Right renal pelvis (tissue), 4 donors: ENCODE measurements at regions not wholly inside any gene's neighbourhood (a gene's known extent, or its start where the extent isn't known, plus 50 kb on each side); places are given as distances from the start of the nearest gene placed in this dataset.

ENCODE experiments used
- DNase-seq, 4 donors: peaks; one replicate each; pipeline ENCODE4 v3.0.0-alpha.2; 2013; ENCODE audit warnings: low read depth in 4 of 4, low spot score in 3 of 4, missing footprints in 1 of 4

DNA sequence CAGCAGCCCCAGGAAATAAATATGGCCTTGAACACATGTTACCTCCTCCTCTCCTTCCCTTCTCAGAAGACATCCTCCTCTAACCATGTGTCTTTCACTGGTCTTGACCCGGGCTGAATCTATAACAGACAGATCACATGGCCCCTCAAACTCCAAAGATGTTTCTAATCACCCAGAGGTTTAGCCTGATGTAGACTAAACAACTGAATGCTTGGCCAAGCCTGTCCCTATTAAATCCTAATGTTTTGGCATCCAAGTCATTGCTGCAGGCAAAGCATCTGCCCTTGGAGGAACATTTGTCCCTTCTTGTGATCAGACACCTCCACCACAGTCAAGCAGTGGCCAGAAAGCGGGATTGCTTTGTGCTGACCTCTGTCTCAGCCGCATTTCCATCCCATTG is 65.5 kb downstream of the ANKRD60 start:
- DNase-seq, result no peak

DNA sequence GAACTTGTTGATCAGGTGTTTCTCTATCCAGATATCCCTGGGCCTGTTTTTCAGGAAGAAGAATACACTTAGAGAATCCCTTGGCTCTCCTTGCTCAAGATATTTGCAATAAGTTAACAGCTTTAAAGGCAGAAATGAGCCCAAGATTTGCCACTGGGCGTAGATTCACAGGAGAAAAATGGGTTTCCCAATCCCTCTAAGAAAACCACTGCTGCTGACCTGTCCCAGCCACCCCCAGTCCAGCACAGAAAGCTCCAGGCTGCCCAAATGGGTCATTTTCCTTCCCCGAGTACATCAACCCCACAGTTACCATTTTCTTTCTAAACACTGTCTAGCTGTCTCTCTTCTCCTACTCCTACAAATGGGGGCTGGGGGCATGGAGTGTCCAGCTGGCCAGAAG is 67.3 kb downstream of the ANKRD60 start:
- no peak for DNase-seq

GRCh38 chr20:58160451-58161061 is 67.9 kb downstream of the ANKRD60 start:
- DNase-seq, result no peak

GRCh38 chr20:58155148-58155925 is 73.1 kb downstream of the ANKRD60 start:
- no peak for DNase-seq

DNA sequence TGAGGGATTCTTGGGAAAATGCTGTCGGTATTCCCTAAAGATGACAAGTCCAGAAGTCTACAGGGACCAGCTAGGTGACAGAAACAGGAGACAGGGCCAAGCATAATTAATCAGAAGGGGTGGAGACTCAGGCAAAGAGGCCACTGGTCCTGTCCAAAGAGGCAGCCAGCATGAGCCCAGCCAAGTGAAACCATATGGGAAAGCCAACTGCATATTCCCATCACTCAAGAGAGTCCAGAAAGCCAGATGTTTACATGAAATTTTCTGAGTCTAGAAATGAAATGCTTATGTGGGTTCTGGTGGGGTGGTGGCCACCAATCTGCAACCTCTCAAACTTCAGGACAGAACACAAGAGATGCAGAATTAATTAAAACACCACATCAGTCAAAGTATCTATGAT is 74.3 kb downstream of the ANKRD60 start:
- no peak for DNase-seq

DNA sequence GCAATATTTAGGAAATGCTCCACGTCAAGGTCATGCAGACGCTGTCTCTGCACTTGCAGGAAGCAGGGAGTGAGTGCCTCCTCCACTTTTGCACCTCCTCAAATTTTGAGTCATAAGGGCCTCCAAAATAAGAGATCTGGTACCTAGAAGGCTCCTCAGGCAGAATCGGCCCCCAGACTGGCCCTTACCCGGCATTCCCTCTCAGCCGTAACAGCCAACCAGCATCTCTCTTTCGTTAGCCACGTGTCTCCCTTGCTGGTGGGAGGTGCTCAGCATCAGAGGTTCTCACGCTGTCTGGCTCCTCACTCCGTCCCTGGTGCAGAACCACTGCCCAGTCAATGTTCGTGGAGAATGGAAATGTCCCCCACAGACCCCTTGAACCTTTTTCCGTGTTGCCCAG is 75.3 kb downstream of the ANKRD60 start:
- no peak for DNase-seq

DNA sequence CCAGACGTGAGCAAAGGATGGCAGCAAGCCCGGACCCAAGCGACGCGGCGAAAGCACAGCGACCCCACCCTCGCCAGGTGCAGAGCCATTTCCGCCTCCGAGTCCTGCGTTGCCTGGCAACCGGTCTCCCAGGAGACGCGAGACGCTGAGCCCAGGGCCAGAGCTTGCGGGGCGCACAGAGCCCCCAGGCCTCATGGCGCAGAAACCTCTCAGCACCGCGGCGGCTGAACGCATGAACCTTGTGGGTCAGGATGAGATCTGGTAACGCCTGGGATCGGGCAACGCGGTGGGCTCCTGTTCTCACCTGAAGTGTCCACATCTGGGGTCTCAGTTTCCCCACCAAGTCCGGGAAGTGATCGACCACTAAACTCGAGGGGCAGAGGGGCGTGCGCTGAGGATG is 77.7 kb downstream of the ANKRD60 start:
- no peak for DNase-seq

DNA sequence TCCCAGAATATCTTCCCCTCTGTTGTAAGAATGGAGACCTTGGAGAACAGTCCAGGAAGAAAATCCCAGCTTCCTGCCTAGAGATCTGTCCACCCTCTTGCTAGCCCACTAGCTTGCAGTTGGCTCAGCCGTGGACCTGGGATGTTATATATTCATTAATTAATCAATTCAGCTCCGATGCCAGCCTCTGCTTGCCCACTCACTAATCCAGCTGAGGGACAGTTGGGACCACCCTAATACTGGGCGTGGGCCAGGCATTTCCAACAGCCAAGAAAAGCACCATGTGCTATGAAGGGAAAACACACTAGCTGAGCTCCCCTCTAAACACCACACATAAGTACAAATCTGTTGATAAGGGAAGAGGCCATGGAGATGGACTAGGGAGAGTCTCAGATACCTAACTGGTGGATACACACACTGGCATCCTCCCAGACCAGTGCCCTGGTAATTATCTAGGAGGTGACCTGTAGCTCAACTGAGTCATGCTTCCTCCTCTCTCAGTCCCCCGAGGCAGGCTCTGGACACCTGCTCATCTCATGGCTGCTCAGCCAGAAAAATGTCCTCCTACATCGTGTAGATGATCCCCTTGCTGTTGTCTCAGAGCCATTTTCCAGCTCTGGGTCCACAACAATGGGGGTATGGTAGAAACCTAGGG is 78.9 kb downstream of the ANKRD60 start:
- DNase-seq, result no peak

GRCh38 chr20:58148891-58149290 is 79.6 kb downstream of the ANKRD60 start:
- no peak for DNase-seq

GRCh38 chr20:58147628-58148370 is 80.7 kb downstream of the ANKRD60 start:
- no peak for DNase-seq

DNA sequence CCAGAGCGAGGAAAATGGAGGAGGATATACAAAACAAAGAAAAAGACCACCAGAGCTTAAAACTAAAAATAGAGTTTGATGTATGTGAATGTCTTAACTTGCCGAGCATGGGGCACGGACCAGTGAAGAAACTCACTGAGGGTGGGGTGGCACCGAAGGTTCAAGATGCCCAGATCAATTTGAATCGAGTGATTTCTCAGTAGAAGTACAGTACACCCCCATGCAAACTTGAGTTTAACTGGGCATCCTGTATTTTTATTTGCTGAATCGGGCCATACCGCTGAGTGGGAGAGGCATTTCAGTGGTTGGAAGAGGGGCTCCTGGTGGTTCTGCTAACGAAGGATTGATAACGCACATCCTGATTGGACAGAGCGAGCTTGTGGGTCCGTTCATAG is 81.7 kb downstream of the ANKRD60 start:
- DNase-seq, result no peak

- DNase-seq, result no peak
Measured at GRCh38 chr20:58146081-58146745, 82.2 kb downstream of the ANKRD60 start.

GRCh38 chr20:58145506-58146080 is 82.9 kb downstream of the ANKRD60 start:
- DNase-seq, result no peak

- DNase-seq, result no peak
Measured at GRCh38 chr20:58144096-58144495, 84.4 kb downstream of the ANKRD60 start.

GRCh38 chr20:58143531-58143930 is 84.9 kb downstream of the ANKRD60 start:
- DNase-seq, result no peak

GRCh38 chr20:58142843-58143185 is 85.6 kb downstream of the ANKRD60 start:
- no peak for DNase-seq

DNA sequence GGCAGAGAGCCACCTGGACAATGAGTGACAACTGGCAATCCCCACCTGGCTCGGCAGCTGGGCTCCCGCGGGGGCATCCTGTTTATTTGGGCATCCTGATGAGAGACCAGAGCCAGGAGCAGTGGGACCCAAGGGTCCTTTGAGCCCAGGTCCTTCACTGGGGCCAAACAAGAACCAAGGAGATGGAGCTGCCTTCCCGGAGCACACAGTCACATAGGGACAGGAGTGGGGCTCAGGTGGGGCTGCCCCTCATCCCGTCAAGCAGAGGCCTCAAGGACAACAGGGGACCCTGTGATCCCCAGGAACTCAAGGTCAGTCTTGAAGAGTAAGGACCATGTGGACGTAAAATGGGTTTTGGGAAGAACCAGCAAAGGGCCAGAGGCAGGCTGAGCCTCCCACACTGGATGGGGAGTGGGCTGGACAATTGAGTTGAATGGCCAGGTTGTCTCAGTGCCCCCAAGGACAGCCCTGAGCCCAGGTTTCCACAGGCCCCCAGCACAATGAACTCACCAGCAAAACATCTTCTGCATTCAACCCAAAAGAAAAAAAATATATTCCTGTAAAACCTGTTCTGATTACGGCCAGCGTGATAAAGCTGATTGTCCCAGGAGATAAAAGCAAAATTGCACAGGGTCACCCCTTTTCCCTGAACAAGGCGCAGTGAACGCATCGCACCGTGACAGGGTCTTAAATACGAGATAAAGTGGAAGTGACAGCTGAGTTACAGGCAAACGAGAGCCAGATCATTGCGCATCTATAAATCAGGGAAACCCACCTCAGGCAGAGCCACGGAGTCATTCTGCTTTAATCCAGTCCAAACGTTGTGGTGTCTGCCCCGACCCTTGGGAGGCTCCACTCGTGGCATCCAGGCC is 86.2 kb downstream of the ANKRD60 start:
- no peak for DNase-seq

DNA sequence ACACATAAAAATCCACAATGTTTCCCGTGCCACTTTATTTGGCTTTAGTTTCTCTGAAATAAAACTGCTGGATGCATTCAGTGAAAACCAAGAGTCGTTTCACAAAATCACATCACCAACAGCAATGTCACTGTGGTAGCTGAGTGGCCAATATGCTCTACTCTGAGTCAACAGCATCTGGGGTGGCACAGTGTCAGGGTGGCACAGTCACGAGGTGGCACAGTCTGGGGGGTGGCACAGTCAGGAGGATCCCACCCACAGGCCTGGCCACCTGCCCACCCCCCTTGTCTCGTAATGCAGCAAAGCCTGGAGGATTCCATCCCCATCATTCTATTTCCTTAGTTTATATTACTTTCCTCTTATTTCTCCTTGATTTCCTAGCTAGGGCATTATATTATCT is 87.0 kb downstream of the ANKRD60 start:
- no peak for DNase-seq

GRCh38 chr20:58140787-58141425 is 87.5 kb downstream of the ANKRD60 start:
- DNase-seq, result no peak
